Stimulated activated CD8-positive, alpha-beta memory T cell treated with anti-CD3 and anti-CD28 coated beads, Interleukin-4, amount 100 ng/mL, for 24 hours (primary cell): ENCODE measurements at regions not wholly inside any gene's neighbourhood (a gene's known extent, or its start where the extent isn't known, plus 50 kb on each side); places are given as distances from the start of the nearest gene placed in this dataset.

ENCODE experiments used
- DNase-seq: peaks from one replicate; pipeline ENCODE4 v3.0.0-alpha.2; 2020; ENCODE audit warnings: low read depth

GRCh38 chr7:25279705-25280104 lies 51.4 kb upstream of the NPVF start:
- DNase-seq, result no peak

- DNase-seq, result no peak
These were observed 51.9 kb upstream of the NPVF start for GRCh38 chr7:25280181-25280580.

GRCh38 chr7:25282194-25282593 lies 53.9 kb upstream of the NPVF start:
- DNase-seq, result no peak

- DNase-seq, result no peak
These were observed 58.5 kb upstream of the NPVF start for GRCh38 chr7:25286756-25287155.

DNA sequence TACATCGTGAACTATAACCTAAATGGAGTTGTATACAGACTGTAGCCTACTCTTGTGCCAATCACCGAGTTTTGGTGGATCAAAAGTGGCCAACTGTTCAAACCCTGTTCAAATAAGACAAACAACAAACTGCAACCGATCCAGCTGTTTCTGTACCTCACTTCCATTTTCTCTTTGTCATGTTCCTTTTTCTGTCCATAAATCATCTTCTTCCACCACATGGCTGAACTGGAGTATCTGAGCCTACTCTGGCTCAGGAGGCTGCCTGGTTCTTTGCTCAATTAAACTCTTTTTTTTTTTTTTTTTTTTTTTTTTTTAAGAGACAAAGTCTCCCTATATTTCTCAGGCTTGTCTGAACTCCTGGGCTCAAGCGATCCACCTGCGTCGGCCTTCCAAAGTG lies 59.0 kb upstream of the NPVF start:
- DNase-seq, result no peak

DNA sequence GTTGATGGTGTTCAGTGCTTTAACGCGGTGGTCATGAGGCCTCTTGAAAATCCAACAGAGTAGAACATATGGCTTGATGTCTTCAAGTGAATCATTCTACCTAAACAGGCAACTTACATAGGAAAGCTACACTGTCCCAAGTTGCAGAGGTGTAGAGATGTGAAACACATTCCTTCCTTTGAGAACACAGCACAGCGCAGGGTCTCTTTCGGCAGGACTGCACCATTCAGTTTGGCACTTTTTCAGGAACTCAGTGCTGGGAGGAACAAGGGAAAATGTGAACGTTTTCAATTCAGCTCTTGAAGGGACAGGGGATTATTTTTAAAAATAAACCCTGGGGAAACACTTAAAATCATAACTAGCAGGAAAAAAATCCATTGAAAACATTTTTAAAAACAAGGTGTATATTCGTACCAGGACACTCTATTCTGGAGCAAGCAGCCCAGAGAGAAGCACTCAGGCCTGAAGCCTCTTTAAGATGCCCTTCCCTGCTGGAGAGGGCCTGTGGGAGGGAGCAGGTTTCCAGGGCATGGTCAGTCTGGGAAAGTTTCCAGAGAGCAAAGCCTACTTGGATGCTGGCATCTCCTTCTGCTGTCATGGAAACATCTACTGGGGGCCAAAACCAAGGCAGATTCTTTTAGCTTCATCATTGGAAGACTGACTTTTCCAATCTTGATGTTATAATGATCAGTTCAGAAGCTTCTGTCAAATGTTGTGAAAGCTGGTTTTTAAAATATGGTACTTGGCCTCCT lies 60.4 kb upstream of the NPVF start:
- DNase-seq, result no peak

- DNase-seq, result no peak
These were observed 61.2 kb upstream of the NPVF start for GRCh38 chr7:25289518-25289917.

DNA sequence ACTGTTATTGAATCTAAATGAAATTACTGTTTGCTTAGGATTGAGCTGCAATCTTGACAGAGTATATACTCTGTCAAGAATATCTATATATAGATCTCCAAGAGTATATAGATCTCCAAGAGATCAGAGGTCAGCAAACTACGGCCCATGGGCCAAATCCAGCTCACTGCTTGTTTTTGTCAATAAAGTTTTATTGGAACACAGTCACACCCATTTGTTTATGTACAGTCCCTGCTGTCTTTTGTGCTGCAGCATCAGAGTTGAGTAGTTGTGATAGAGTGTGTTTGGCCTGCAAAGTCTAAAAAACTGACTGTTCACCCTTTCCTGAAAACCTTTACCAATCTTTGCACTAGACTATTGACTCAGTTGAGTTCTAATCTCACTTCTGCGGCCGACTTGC lies 66.3 kb upstream of the NPVF start:
- DNase-seq, result no peak

DNA sequence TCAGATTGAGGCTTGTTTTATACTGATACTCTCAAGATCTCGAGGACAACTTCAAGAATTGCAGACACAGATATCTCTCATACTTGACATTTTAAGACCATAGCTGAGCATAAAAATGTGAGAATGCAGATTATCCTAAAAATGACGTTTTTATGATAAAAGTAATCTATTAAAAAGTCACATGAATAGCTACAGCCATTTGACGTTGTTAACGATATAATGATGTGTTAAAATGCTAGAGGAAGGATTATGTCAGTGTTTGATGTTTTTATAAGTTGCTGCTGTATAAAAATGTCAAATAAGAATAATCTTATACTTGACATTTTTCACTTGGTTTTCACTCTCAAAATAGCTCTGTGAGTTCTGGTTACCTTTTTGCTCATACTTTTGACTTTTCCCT lies 67.1 kb upstream of the NPVF start:
- DNase-seq, result no peak

GRCh38 chr7:25296086-25296485 lies 67.8 kb upstream of the NPVF start:
- no peak for DNase-seq

DNA sequence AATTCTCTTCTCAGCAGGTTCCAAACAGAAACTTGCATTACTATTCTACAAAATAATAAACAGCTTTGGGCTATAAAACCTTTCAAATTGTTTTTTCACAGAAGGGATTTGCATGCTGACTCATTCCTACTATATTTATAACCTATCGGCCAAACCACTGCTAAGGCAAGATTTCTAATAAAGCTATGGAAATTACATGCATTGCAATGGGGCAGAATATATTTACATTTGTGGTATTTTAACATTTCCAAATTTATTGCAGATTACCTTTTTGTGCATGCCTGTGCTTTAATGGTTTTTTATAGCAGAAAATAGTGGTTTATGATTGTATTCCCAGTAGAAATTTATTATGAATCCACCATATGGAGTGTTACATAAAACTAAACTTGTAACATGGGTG lies 69.0 kb upstream of the NPVF start:
- DNase-seq, result no peak

DNA sequence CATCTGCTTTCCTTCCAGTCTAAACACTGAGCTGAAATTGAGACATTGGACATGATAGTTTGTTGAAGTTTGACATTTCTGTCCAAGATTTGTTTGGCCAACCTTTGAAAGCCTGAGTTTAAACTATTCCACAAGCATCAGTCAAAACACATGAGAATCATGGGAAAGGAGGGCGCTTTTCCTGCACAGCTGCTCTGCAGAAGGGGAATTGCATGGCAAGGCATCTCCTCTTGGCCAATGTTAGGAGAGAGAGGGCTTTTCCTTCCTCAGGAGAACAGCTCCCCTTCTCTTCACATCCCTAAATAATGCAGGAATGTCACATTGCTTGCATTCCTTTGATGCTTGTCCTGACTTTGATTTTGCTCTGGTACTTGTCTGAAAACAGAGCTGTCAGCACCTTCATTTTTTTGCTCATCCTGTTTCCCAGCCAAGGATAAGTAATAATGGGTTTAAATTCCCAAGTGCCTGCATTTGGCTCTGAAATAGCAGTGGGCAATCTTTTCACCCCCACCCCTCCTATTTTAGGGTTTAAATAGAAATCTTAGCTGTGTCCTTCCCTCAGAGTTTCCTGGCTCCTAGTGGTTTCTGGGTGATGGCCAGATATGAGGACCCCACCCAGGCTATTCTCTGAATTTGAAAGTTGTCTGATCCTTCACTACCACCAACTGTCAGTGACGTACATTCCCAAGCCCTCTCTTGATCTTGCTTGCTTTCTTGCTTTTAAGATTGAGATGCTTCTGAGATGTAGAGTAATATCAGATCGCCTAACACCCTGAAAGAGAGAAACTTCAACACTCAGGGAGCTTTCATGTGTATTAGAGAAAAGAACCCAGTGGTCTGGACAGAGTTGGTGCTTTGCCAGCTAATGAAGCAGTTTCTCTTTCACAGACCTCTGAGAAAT lies 75.2 kb upstream of the NPVF start:
- no peak for DNase-seq

DNA sequence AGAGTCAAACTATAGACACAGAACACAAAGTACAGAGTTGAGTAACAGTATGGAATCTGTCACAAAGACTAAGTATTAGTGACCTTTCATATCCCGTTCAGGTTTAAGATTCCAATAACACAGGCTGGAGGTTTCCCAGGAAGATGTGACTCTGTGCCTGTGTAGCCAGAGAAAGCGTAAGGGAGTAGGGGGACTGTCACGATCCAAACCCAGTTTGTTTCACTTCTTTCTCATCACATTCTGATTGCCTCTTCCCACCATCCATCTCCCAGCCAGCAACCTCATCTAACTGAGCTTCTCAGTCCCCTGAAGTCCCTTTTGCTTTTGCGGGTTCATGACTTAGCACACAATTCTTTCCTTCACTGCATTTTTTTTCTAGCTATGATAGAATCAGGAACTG lies 76.4 kb upstream of the NPVF start:
- no peak for DNase-seq

DNA sequence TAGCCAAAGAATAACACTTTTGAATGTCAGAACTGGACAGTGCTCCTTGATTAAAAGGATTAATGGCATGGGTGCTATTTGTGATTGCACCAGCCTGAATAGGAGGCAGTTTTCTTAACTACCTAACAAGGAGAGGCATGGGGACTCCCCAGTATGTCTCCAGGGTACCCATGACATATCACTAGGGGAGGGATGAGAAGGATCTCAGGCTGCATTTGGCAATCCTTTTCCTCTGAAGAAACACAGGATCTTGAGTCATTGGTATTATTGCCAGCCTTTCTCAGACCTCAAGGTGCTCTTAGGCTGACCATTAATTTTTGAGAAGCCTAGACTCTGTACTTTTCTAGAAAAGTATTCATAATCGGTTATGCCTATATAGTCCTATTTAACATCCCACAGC lies 77.5 kb upstream of the NPVF start:
- no peak for DNase-seq

DNA sequence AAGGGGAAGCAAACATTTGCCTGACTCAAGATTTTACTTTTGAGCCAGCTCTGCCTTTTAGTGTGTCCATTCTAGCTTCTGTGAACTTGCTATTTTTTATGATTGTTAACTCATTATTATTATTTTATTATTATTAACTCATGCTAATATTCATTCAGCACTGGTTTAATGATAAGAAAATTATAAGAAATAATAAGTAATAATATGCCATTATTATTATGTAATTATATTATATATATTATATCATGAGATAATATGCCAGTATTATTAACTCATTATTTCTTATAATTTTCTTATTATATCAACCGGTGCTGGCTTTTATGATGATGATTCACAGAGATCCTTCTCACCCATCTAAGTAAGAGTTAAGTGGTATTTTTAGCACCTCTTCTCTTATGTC lies 79.3 kb upstream of the NPVF start:
- DNase-seq, result no peak

DNA sequence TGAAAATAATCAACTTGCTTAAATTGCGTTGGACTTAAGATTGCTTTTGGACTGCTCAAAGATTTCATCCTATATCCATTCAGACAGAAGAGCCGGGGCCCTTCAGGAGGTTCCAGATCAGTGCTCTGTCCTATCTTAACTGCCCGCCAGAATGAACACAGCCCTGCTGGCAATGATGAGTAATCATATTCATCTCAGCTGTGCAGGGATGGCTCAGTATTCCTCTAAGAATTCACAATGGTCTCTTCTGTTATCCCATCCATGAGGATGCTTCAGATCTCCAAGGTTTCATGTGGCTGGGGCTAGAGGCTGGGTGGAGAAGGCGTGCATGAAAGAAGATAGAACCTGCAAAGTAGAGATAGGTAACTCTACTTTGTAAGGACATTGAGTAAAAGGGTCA lies 80.0 kb upstream of the NPVF start:
- no peak for DNase-seq

- DNase-seq, result no peak
These were observed 80.8 kb upstream of the NPVF start for GRCh38 chr7:25308906-25309705.

GRCh38 chr7:25310896-25311295 lies 82.6 kb upstream of the NPVF start:
- DNase-seq, result no peak

- no peak for DNase-seq
These were observed 83.1 kb upstream of the NPVF start for GRCh38 chr7:25311346-25311745.

DNA sequence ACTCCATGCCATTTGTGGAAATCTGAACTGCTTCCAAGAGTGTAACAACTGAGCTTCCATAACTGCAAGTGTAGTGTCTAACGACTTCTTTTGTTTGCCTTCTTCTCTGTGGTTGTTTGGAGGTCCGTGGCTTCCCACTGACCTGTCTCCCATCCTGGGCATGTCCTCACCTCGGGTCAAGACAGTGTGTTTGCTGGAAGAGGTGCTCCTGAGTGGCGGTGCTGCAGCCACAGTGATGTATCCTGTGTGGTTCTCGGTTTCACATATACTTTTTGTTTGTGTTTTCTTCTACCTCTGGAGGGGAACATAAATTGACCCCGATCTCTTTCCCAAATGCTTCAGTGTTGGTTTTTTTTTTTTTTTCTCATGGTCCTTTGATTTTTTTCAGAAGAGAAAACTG lies 84.7 kb upstream of the NPVF start:
- no peak for DNase-seq

- DNase-seq, result no peak
These were observed 85.2 kb upstream of the NPVF start for GRCh38 chr7:25313526-25313925.

GRCh38 chr7:25314094-25314730 lies 85.9 kb upstream of the NPVF start:
- no peak for DNase-seq
